RKO (cell line): ENCODE measurements at regions not wholly inside any gene's neighbourhood (a gene's known extent, or its start where the extent isn't known, plus 50 kb on each side); places are given as distances from the start of the nearest gene placed in this dataset.

Experiments
- DNase-seq: peaks from one replicate; pipeline ENCODE4 v3.0.0-alpha.2; 2016; ENCODE audit warnings: low spot score

GRCh38 chr7:17651863-17652385 lies 288.4 kb downstream of the SNX13 start:
- DNase-seq = peak; percentile 11

- no peak for DNase-seq
Measured at GRCh38 chr7:17654940-17655339, 285.4 kb downstream of the SNX13 start.

GRCh38 chr7:17659126-17659525 lies 281.2 kb downstream of the SNX13 start:
- DNase-seq = no peak

GRCh38 chr7:17660116-17660515 lies 280.2 kb downstream of the SNX13 start:
- no peak for DNase-seq

GRCh38 chr7:17661982-17662585 lies 278.2 kb downstream of the SNX13 start:
- DNase-seq = no peak

GRCh38 chr7:17663061-17663675 lies 277.1 kb downstream of the SNX13 start:
- DNase-seq = no peak

GRCh38 chr7:17665029-17665428 lies 275.3 kb downstream of the SNX13 start:
- DNase-seq = no peak

- DNase-seq = no peak
Measured at GRCh38 chr7:17668122-17668521, 272.2 kb downstream of the SNX13 start.

GRCh38 chr7:17669204-17669603 lies 271.1 kb downstream of the SNX13 start:
- no peak for DNase-seq

- DNase-seq = no peak
Measured at GRCh38 chr7:17671956-17672355, 268.3 kb downstream of the SNX13 start.

- DNase-seq = no peak
Measured at GRCh38 chr7:17672783-17673182, 267.5 kb downstream of the SNX13 start.

GRCh38 chr7:17674166-17674942 lies 265.9 kb downstream of the SNX13 start:
- DNase-seq = no peak

GRCh38 chr7:17674943-17675608 lies 265.2 kb downstream of the SNX13 start:
- no peak for DNase-seq

GRCh38 chr7:17677408-17677807 lies 262.9 kb downstream of the SNX13 start:
- DNase-seq = no peak

GRCh38 chr7:17678896-17679295 lies 261.4 kb downstream of the SNX13 start:
- DNase-seq = no peak

- DNase-seq = no peak
Measured at GRCh38 chr7:17679458-17679857, 260.8 kb downstream of the SNX13 start.

GRCh38 chr7:17680026-17680425 lies 260.3 kb downstream of the SNX13 start:
- no peak for DNase-seq

- DNase-seq = peak; percentile 21
Measured at GRCh38 chr7:17680943-17681351, 259.3 kb downstream of the SNX13 start.

GRCh38 chr7:17681965-17682364 lies 258.3 kb downstream of the SNX13 start:
- no peak for DNase-seq

GRCh38 chr7:17682586-17682985 lies 257.7 kb downstream of the SNX13 start:
- DNase-seq = peak; percentile 11

- DNase-seq = no peak
Measured at GRCh38 chr7:17685141-17685540, 255.2 kb downstream of the SNX13 start.

GRCh38 chr7:17687361-17687760 lies 252.9 kb downstream of the SNX13 start:
- no peak for DNase-seq
